CD14-positive monocyte (primary cell): ENCODE measurements at regions not wholly inside any gene's neighbourhood (a gene's known extent, or its start where the extent isn't known, plus 50 kb on each side); places are given as distances from the start of the nearest gene placed in this dataset.

Experiments
- DNase-seq, 3 donors: peaks; one replicate each; pipeline ENCODE4 v3.0.0-alpha.2; 2011 to 2022
- H2AFZ ChIP-seq: 2 replicates; pipeline ENCODE4 v1.6.0; 2012; ENCODE audit warnings: mild to moderate bottlenecking, low read depth, low read length, inconsistent platforms; ENCODE audit not compliant: insufficient read depth, poor library complexity, severe bottlenecking
- H3K27ac ChIP-seq, 2 donors: 1 replicate in 1 of 2; 2 replicates in 1 of 2; pipeline ENCODE4 v1.5.1; 2012 to 2013; ENCODE audit warnings: low read length in 2 of 2, control low read depth in 1 of 2, inconsistent platforms in 1 of 2, low read depth in 1 of 2, mild to moderate bottlenecking in 1 of 2
- H3K27me3 ChIP-seq, 2 donors: one replicate each; pipeline versions ENCODE4 v1.6.0 to v1.6.1; 2011 to 2013; ENCODE audit warnings: low read length in 2 of 2; ENCODE audit not compliant: control insufficient read depth in 2 of 2, insufficient read depth in 2 of 2
- H3K36me3 ChIP-seq, 2 donors: replicated peaks in 1 of 2; 1 replicate in 1 of 2; 2 replicates in 1 of 2; pipeline versions ENCODE4 v1.5.1 to v1.6.1; 2012 to 2013; ENCODE audit warnings: low read length in 2 of 2, control low read depth in 1 of 2, inconsistent platforms in 1 of 2, mild to moderate bottlenecking in 1 of 2; ENCODE audit not compliant: insufficient read depth in 2 of 2, control insufficient read depth in 1 of 2
- H3K4me1 ChIP-seq, 2 donors: 1 replicate in 1 of 2; 2 replicates in 1 of 2; pipeline versions ENCODE4 v1.5.1 to v1.6.1; 2012 to 2013; ENCODE audit warnings: low read length in 2 of 2, control low read depth in 1 of 2, inconsistent platforms in 1 of 2, mild to moderate bottlenecking in 1 of 2, moderate library complexity in 1 of 2; ENCODE audit not compliant: insufficient read depth in 2 of 2, control insufficient read depth in 1 of 2
- H3K4me2 ChIP-seq: replicated peaks from 2 replicates; pipeline ENCODE3; 2012; ENCODE audit warnings: low read length, moderate library complexity, mild to moderate bottlenecking; ENCODE audit not compliant: poor library complexity, severe bottlenecking; ENCODE audit errors: extremely low read depth
- H3K4me3 ChIP-seq, 3 experiments: fragments of 200-600 bp in 1 of 3; sonication (generic) in 1 of 3; replicated peaks in 1 of 3; 1 replicate in 2 of 3; 2 replicates in 1 of 3; pipeline ENCODE4 v1.5.1; 2011 to 2013; ENCODE audit warnings: low read length in 3 of 3, mild to moderate bottlenecking in 3 of 3, control low read depth in 2 of 3, low read depth in 2 of 3, inconsistent platforms in 1 of 3, moderate library complexity in 1 of 3
- H3K79me2 ChIP-seq: 2 replicates; pipeline ENCODE4 v1.6.0; 2012; ENCODE audit warnings: mild to moderate bottlenecking, control low read depth, inconsistent platforms, low read length, moderate library complexity; ENCODE audit not compliant: insufficient read depth
- H3K9ac ChIP-seq: 2 replicates; pipeline ENCODE4 v1.6.0; 2017; ENCODE audit warnings: low read length, mild to moderate bottlenecking; ENCODE audit not compliant: insufficient read depth, poor library complexity, severe bottlenecking
- H3K9me3 ChIP-seq, 2 donors: replicated peaks in 1 of 2; 1 replicate in 1 of 2; 2 replicates in 1 of 2; pipeline versions ENCODE4 v1.5.1 to v1.6.1; 2012 to 2013; ENCODE audit warnings: low read length in 2 of 2, control low read depth in 1 of 2; ENCODE audit not compliant: control insufficient read depth in 1 of 2, insufficient read depth in 1 of 2
- H4K20me1 ChIP-seq: 2 replicates; pipeline ENCODE4 v1.6.0; 2012; ENCODE audit warnings: mild to moderate bottlenecking, low read length, control low read depth, moderate library complexity; ENCODE audit not compliant: insufficient read depth
- H3K27ac Mint-ChIP-seq, 7 donors: one replicate each; pipeline ENCODE4 v1.8.0; 2020; ENCODE audit warnings: mild to moderate bottlenecking in 7 of 7, mixed read lengths in 7 of 7, moderate library complexity in 6 of 7, inconsistent platforms in 2 of 7
- H3K27me3 Mint-ChIP-seq, 3 donors: one replicate each; pipeline ENCODE4 v1.8.0; 2021 to 2022; ENCODE audit warnings: low read depth in 3 of 3, mild to moderate bottlenecking in 3 of 3, mixed read lengths in 3 of 3, moderate library complexity in 3 of 3, inconsistent platforms in 1 of 3
- H3K36me3 Mint-ChIP-seq, 2 donors: one replicate each; pipeline ENCODE4 v1.8.0; 2020; ENCODE audit warnings: mixed read lengths in 2 of 2, inconsistent platforms in 1 of 2, mild to moderate bottlenecking in 1 of 2
- H3K4me1 Mint-ChIP-seq: one replicate; pipeline ENCODE4 v1.8.0; 2020; ENCODE audit warnings: mild to moderate bottlenecking, mixed read lengths
- H3K4me3 Mint-ChIP-seq, 2 donors: one replicate each; pipeline ENCODE4 v1.8.0; 2020; ENCODE audit warnings: mild to moderate bottlenecking in 2 of 2, mixed read lengths in 2 of 2, moderate library complexity in 1 of 2
- H3K9me3 Mint-ChIP-seq, 7 donors: one replicate each; pipeline ENCODE4 v1.8.0; 2020 to 2022; ENCODE audit warnings: mixed read lengths in 7 of 7, mild to moderate bottlenecking in 6 of 7, moderate library complexity in 6 of 7, inconsistent platforms in 2 of 7
- CTCF ChIP-seq: fragments of 200-600 bp; IDR thresholded peaks from one replicate; pipeline ENCODE4 v1.8.0; 2022; ENCODE audit warnings: antibody characterized with exemption, mild to moderate bottlenecking
- WGBS: methylation state at CpG from one replicate; pipeline ENCODE4 v1.1.5; 2013; ENCODE audit warnings: missing lambda C conversion rate; ENCODE audit not compliant: insufficient coverage; 5-methylcytosine and 5-hydroxymethylcytosine counted together
- intact Hi-C, 2 donors: fragments of 100-400 bp; cut with micrococcal nuclease; formaldehyde crosslinking; loops; one replicate each; pipeline versions ENCODE4 v1.15.0 to v1.15.1; 2023

- Histone ChIP-seq H3K36me3 (no peaks in the 10 kb centered on the region), H2AFZ (no peak overlapping the region), H3K4me1 (no peaks in the 10 kb centered on the region), H3K79me2 (no peaks in the 10 kb centered on the region), H3K4me2 (no peak overlapping the region), H3K4me3 (no peak overlapping the region), H3K9ac (no peak overlapping the region), H3K27me3 (no peaks in the 10 kb centered on the region), H3K9me3 (no peaks in the 10 kb centered on the region), H3K27ac (no peak overlapping the region), H4K20me1 (no peaks in the 10 kb centered on the region)
- no peaks in the 10 kb centered on the region for H3K36me3 Mint-ChIP-seq
- H3K9me3 Mint-ChIP-seq = peaks cover 0 to 1% (median 0%) of the 10 kb centered on the region in 7 donors
- no peak overlapping the region for H3K4me3 Mint-ChIP-seq
- no peak for DNase-seq
- no peak for TF ChIP-seq CTCF
- peaks cover 0 to 3% (median 1%) of the 10 kb centered on the region in 3 donors for H3K27me3 Mint-ChIP-seq
- WGBS = no CpG with 5 or more reads among the region's 8 CpGs
- intact Hi-C loops = no loop called here
- H3K27ac Mint-ChIP-seq = no peak overlapping the region
- no peaks in the 10 kb centered on the region for H3K4me1 Mint-ChIP-seq
These were observed 174.6 kb upstream of the PLPP4 start for GRCh38 chr10:120282421-120282820.

- Histone ChIP-seq H3K4me1 (no peaks in the 10 kb centered on the region), H3K4me3 (no peak overlapping the region), H3K27me3 (no peaks in the 10 kb centered on the region), H3K79me2 (no peaks in the 10 kb centered on the region), H3K36me3 (no peaks in the 10 kb centered on the region), H3K9ac (no peak overlapping the region), H2AFZ (no peak overlapping the region), H3K9me3 (no peaks in the 10 kb centered on the region), H3K4me2 (no peak overlapping the region), H4K20me1 (no peaks in the 10 kb centered on the region), H3K27ac (no peak overlapping the region)
- TF ChIP-seq CTCF = no peak
- no peak overlapping the region for H3K27ac Mint-ChIP-seq
- no peaks in the 10 kb centered on the region for H3K4me1 Mint-ChIP-seq
- peaks cover 1 to 3% (median 2%) of the 10 kb centered on the region in 3 donors for H3K27me3 Mint-ChIP-seq
- intact Hi-C loops = no loop called here
- no peak for DNase-seq
- peaks cover 0 to 1% (median 0%) of the 10 kb centered on the region in 7 donors for H3K9me3 Mint-ChIP-seq
- 69% methylated on average over 6 of the region's 6 CpGs for WGBS
- no peaks in the 10 kb centered on the region for H3K36me3 Mint-ChIP-seq
- no peak overlapping the region for H3K4me3 Mint-ChIP-seq
These were observed 174.1 kb upstream of the PLPP4 start for GRCh38 chr10:120282846-120283492.
